HepG2 (cell line): ENCODE measurements at regions not wholly inside any gene's neighbourhood (a gene's known extent, or its start where the extent isn't known, plus 50 kb on each side); places are given as distances from the start of the nearest gene placed in this dataset.
"Not testable (repeated sequence)": the region's sequence is repeated elsewhere in the genome, so short reads cannot be mapped to it uniquely, and the experiment has no call there.

Source experiments
- ATAC-seq: fragments of 200-7000 bp; cut with Tn5 transposase; 3 replicates; pipeline ENCODE4 v1.9.1; 2020; ENCODE audit warnings: mild to moderate bottlenecking, moderate library complexity
- BruUV-seq: library from RNA; stranded (reverse); fragments of 400-500 nt; replicated peaks from 2 replicates; lab custom pipeline; 2021; lab: Mats Ljungman, UMichigan
- CTCF ChIA-PET: fragments of 300-600 bp; formaldehyde crosslinking; extraction: SDS; loops from one replicate; lab custom pipeline; 2021; ENCODE audit warnings: low total read pairs, inconsistent platforms, low intra/inter-chr PET ratio; lab: Yijun Ruan, JAX
- POLR2A ChIA-PET: fragments of 350-600 bp; sonication (Branson Sonifier 250); formaldehyde crosslinking; loops from one replicate; lab custom pipeline; 2020; ENCODE audit warnings: antibody characterized with exemption, inconsistent platforms; lab: Yijun Ruan, JAX
- DNase-seq: peaks from one replicate; pipeline ENCODE4 v3.0.0-alpha.2; 2015; ENCODE audit warnings: low spot score
- FAIRE-seq: peaks from 3 replicates; lab custom pipeline; 2011; peaks lifted over from hg19 to GRCh38; lab: Jason Lieb, UNC
- H2AFZ ChIP-seq: one replicate; pipeline ENCODE4 v1.6.1; 2011; ENCODE audit warnings: low read length, inconsistent platforms
- H3K27ac ChIP-seq: fragments of 300-600 bp; 3 replicates; pipeline ENCODE4 v1.8.0; 2011; ENCODE audit warnings: mixed run types, mild to moderate bottlenecking, mixed read lengths, low read length, inconsistent platforms; ENCODE audit not compliant: insufficient read depth; ENCODE audit errors: extremely low read length
- H3K27me3 ChIP-seq, 2 experiments: fragments of 200-600 bp in 1 of 2; 2 replicates in 1 of 2; 3 replicates in 1 of 2; pipeline versions ENCODE4 v1.6.0 to v1.8.0; 2011; ENCODE audit warnings: low read length in 2 of 2, mild to moderate bottlenecking in 2 of 2, moderate library complexity in 2 of 2, inconsistent platforms in 1 of 2; ENCODE audit not compliant: insufficient read depth in 2 of 2, control insufficient read depth in 1 of 2
- H3K36me3 ChIP-seq, 2 experiments: fragments of 200-600 bp in 1 of 2; replicated peaks in 1 of 2; 2 replicates in 1 of 2; 3 replicates in 1 of 2; pipeline versions ENCODE4 v1.5.1 to v1.8.0; 2011; ENCODE audit warnings: low read length in 2 of 2, inconsistent platforms in 1 of 2; ENCODE audit not compliant: insufficient read depth in 2 of 2, control insufficient read depth in 1 of 2
- H3K4me1 ChIP-seq: 2 replicates; pipeline ENCODE4 v1.5.1; 2012; ENCODE audit warnings: low read length, inconsistent platforms; ENCODE audit not compliant: insufficient read depth
- H3K4me2 ChIP-seq: 2 replicates; pipeline ENCODE4 v1.6.0; 2011; ENCODE audit warnings: low read depth, low read length, inconsistent platforms
- H3K4me3 ChIP-seq, 3 experiments: fragments of 200-600 bp in 1 of 3; sonication (generic), shearing (Covaris generic) in 1 of 3; replicated peaks in 1 of 3; 2 replicates each; pipeline ENCODE4 v1.5.1; 2011 to 2016; ENCODE audit warnings: low read length in 3 of 3, inconsistent platforms in 2 of 3, low read depth in 2 of 3, mild to moderate bottlenecking in 2 of 3, control low read depth in 1 of 3, mixed read lengths in 1 of 3; ENCODE audit not compliant: insufficient read depth in 1 of 3
- H3K79me2 ChIP-seq: one replicate; pipeline ENCODE4 v1.6.1; 2011; ENCODE audit warnings: low read length, inconsistent platforms; ENCODE audit not compliant: insufficient read depth
- H3K9ac ChIP-seq: 2 replicates; pipeline ENCODE4 v1.6.0; 2011; ENCODE audit warnings: mild to moderate bottlenecking, low read depth, low read length, inconsistent platforms; ENCODE audit not compliant: insufficient read depth
- H3K9me3 ChIP-seq: 2 replicates; pipeline ENCODE4 v1.5.1; 2012; ENCODE audit warnings: mild to moderate bottlenecking, low read length
- H4K20me1 ChIP-seq: 2 replicates; pipeline ENCODE4 v1.6.0; 2011; ENCODE audit warnings: inconsistent platforms, mild to moderate bottlenecking, low read length, moderate library complexity; ENCODE audit not compliant: insufficient read depth
- CEBPB ChIP-seq: IDR thresholded peaks from 2 replicates; pipeline ENCODE4 v1.6.1; 2011; ENCODE audit warnings: low read depth, low read length, improper control_type of control experiment, borderline replicate concordance
- MAFF ChIP-seq: IDR thresholded peaks from 2 replicates; pipeline ENCODE4 v1.6.1; 2011; ENCODE audit warnings: low read depth, low read length, improper control_type of control experiment
- SOX6 ChIP-seq, 2 experiments: fragments of 450-650 bp in 1 of 2; sonication (generic) in 1 of 2; formaldehyde crosslinking in 1 of 2; IDR thresholded peaks; 2 replicates each; pipeline versions ENCODE4 v1.4.0 to v1.6.1; 2017 to 2020; ENCODE audit warnings: antibody characterized with exemption in 1 of 2, mild to moderate bottlenecking in 1 of 2, missing genetic modification reagents in 1 of 2
- in situ Hi-C: cut with HindIII; loops from 2 replicates; pipeline ENCODE4 v1.10.0; 2017; ENCODE audit warnings: low pct_unique_long_range_greater_than_20kb; ENCODE audit not compliant: extremely low pct_ligation_motif_present
- intact Hi-C: fragments of 100-400 bp; cut with micrococcal nuclease; formaldehyde crosslinking; loops from one replicate; pipeline ENCODE4 v1.10.0; 2022; ENCODE audit not compliant: unreplicated experiment
- TF ChIP-seq, protein P1 (sequence below), 2 experiments: fragments of 450-650 bp in 1 of 2; sonication (generic) in 1 of 2; formaldehyde crosslinking in 1 of 2; IDR thresholded peaks; 2 replicates each; pipeline versions ENCODE4 v1.6.1 to v1.8.0; 2016 to 2022; ENCODE audit warnings: antibody characterized with exemption in 1 of 2, mild to moderate bottlenecking in 1 of 2, missing genetic modification reagents in 1 of 2
- TF ChIP-seq, protein P2 (sequence below): sonication (generic); formaldehyde crosslinking; IDR thresholded peaks from 2 replicates; pipeline ENCODE4 v1.9.0; 2022; ENCODE audit warnings: low read depth, missing genetic modification reagents
- TF ChIP-seq, protein P3 (sequence below): IDR thresholded peaks from 2 replicates; pipeline ENCODE4 v1.6.1; 2018; ENCODE audit warnings: missing genetic modification reagents, mild to moderate bottlenecking, missing compliant biosample characterization

DNA sequence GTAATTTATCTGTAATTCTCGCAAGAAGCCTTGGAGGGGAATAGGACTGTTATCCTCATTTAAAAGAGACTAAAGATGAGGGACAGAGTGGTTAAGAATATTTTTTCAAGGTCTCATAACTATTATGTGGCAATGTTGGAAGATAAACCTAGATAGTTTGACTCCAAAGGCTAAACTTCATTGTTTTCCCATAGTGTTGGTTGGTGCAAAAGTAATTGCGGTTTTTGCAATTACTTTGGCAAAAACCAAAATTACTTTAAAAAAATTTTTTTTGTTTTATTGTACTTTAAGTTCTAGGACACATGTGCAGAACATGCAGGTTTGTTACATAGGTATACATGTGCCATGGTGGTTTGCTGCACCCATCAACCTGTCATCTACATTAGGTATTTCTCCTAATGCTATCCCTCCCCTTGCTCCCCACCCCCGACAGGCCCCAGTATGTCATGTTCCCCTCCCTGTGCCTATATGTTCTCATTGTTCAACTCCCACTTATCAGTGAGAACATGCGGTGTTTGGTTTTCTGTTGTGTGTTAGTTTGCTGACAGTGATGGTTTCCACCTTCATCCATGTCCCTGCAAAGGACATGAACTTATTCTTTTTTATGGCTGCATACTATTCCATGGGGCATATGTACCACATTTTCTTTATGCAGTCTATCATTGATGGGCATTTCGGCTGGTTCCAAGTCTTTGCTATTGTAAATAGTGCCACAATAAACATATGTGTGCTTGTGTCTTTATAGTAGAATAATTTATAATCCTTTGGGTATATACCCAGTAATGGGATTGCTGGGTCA is 72.9 kb upstream of the TBX18 start (continued):
- TF ChIP-seq, protein P1, sequence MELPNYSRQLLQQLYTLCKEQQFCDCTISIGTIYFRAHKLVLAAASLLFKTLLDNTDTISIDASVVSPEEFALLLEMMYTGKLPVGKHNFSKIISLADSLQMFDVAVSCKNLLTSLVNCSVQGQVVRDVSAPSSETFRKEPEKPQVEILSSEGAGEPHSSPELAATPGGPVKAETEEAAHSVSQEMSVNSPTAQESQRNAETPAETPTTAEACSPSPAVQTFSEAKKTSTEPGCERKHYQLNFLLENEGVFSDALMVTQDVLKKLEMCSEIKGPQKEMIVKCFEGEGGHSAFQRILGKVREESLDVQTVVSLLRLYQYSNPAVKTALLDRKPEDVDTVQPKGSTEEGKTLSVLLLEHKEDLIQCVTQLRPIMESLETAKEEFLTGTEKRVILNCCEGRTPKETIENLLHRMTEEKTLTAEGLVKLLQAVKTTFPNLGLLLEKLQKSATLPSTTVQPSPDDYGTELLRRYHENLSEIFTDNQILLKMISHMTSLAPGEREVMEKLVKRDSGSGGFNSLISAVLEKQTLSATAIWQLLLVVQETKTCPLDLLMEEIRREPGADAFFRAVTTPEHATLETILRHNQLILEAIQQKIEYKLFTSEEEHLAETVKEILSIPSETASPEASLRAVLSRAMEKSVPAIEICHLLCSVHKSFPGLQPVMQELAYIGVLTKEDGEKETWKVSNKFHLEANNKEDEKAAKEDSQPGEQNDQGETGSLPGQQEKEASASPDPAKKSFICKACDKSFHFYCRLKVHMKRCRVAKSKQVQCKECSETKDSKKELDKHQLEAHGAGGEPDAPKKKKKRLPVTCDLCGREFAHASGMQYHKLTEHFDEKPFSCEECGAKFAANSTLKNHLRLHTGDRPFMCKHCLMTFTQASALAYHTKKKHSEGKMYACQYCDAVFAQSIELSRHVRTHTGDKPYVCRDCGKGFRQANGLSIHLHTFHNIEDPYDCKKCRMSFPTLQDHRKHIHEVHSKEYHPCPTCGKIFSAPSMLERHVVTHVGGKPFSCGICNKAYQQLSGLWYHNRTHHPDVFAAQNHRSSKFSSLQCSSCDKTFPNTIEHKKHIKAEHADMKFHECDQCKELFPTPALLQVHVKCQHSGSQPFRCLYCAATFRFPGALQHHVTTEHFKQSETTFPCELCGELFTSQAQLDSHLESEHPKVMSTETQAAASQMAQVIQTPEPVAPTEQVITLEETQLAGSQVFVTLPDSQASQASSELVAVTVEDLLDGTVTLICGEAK (IDR thresholded peaks at IDR 0.05), result peak; percentile 77
- TF ChIP-seq, protein P1 (CRISPR knock-in tag; IDR thresholded peaks at IDR 0.05), result not testable (repeated sequence)

DNA sequence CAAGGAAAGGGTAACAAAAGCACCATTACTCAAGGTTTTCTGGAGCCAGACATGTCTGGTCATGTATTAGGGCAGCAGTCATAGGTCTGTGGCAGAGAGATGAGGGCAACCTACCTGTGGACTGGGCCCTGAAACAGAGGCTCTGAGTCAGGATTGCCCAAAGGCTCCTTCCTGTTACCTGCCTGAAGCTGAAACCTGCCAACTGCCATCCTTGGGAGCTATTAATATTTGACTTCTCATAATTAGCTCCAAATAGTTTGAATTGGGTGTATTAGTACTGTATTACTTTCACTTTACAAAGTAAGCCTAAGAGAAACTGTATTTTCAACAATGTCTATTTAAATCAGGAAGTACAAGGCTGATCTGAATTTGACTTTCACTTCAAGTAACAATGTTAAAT is 72.0 kb upstream of the TBX18 start:
- no peak overlapping the region for H3K4me2 ChIP-seq
- H4K20me1 ChIP-seq, result no peaks in the 10 kb centered on the region
- CTCF ChIA-PET, result no interaction called here
- ATAC-seq (no peak), DNase-seq (no peak), FAIRE-seq (no peak)
- no peaks in the 10 kb centered on the region for H3K27me3 ChIP-seq
- no peaks in the 10 kb centered on the region for H3K79me2 ChIP-seq
- no peak overlapping the region for H3K4me3 ChIP-seq
- H3K36me3 ChIP-seq, result no peaks in the 10 kb centered on the region
- intact Hi-C loops, result no loop called here
- H3K9me3 ChIP-seq, result no peaks in the 10 kb centered on the region
- no peak overlapping the region for H3K9ac ChIP-seq
- H3K27ac ChIP-seq, result no peak overlapping the region
- no peaks in the 10 kb centered on the region for H3K4me1 ChIP-seq
- in situ Hi-C loops, result no loop called here
- BruUV-seq, result no TSS peak
- POLR2A ChIA-PET, result no interaction called here
- no peak overlapping the region for H2AFZ ChIP-seq
- TF ChIP-seq MAFF (no peak), SOX6 (IDR thresholded peaks at IDR 0.05) (no peak), SOX6 (CRISPR knock-in tag; IDR thresholded peaks at IDR 0.05) (no peak), CEBPB (no peak)
- TF ChIP-seq, protein P2, sequence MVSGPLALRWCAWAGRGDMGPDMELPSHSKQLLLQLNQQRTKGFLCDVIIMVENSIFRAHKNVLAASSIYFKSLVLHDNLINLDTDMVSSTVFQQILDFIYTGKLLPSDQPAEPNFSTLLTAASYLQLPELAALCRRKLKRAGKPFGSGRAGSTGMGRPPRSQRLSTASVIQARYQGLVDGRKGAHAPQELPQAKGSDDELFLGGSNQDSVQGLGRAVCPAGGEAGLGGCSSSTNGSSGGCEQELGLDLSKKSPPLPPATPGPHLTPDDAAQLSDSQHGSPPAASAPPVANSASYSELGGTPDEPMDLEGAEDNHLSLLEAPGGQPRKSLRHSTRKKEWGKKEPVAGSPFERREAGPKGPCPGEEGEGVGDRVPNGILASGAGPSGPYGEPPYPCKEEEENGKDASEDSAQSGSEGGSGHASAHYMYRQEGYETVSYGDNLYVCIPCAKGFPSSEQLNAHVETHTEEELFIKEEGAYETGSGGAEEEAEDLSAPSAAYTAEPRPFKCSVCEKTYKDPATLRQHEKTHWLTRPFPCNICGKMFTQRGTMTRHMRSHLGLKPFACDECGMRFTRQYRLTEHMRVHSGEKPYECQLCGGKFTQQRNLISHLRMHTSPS, result no peak
- TF ChIP-seq, protein P3, sequence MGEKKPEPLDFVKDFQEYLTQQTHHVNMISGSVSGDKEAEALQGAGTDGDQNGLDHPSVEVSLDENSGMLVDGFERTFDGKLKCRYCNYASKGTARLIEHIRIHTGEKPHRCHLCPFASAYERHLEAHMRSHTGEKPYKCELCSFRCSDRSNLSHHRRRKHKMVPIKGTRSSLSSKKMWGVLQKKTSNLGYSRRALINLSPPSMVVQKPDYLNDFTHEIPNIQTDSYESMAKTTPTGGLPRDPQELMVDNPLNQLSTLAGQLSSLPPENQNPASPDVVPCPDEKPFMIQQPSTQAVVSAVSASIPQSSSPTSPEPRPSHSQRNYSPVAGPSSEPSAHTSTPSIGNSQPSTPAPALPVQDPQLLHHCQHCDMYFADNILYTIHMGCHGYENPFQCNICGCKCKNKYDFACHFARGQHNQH (CRISPR knock-in tag), result no peak
